Colonic mucosa (tissue), 4 donors: ENCODE measurements at regions not wholly inside any gene's neighbourhood (a gene's known extent, or its start where the extent isn't known, plus 50 kb on each side); places are given as distances from the start of the nearest gene placed in this dataset.

ENCODE experiments used
- DNase-seq: peaks from one replicate; pipeline ENCODE4 v3.0.0-alpha.2; 2020
- H3K27ac ChIP-seq: fragments of 200-600 bp; one replicate; pipeline ENCODE4 v1.8.0; 2021
- H3K27me3 ChIP-seq: fragments of 200-600 bp; one replicate; pipeline ENCODE4 v1.8.0; 2021
- H3K36me3 ChIP-seq: fragments of 200-600 bp; one replicate; pipeline ENCODE4 v1.8.0; 2021
- H3K4me1 ChIP-seq: fragments of 200-600 bp; one replicate; pipeline ENCODE4 v1.8.0; 2021; ENCODE audit warnings: mild to moderate bottlenecking
- H3K4me3 ChIP-seq: fragments of 200-600 bp; one replicate; pipeline ENCODE4 v1.8.0; 2021
- H3K9ac ChIP-seq, 2 donors: one replicate each; pipeline ENCODE4 v1.7.0; 2013; ENCODE audit warnings: control low read depth in 2 of 2, low read depth in 2 of 2, low read length in 2 of 2
- H3K9me3 ChIP-seq: fragments of 200-600 bp; one replicate; pipeline ENCODE4 v1.8.0; 2021
- intact Hi-C: fragments of 100-400 bp; cut with DNase I; formaldehyde crosslinking; loops from one replicate; pipeline ENCODE4 v1.14.1; 2022
- TF ChIP-seq, protein P1 (sequence below): fragments of 200-600 bp; IDR thresholded peaks from one replicate; pipeline ENCODE4 v1.8.0; 2022; ENCODE audit warnings: antibody characterized with exemption, mild to moderate bottlenecking
- donor health status: healthy.
- donor health status: DM: no; HTN: no; CAD: no.
- donor health status: DM: no; HTN: no; CAD: no.

DNA sequence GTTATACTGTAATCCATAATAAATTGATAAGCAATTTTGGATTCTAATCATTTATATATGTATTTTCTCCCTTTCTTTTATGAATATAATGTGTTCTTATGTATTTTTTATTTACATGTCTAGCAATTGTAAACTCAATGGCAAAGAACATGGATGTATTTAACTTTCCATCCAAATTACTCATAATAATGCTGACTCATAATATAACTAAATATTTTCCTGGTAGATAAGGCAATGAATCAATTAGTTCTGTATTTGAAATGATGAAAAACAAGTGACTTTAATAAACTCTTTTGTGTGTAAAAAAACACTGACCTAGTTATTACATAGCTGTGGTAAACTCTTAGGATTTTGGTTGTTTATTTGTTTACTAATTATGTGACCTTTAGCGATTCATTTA lies 211.2 kb downstream of the DTHD1 start:
- intact Hi-C loops, result no loop called here
- H3K9ac ChIP-seq, result no peak overlapping the region
- no peak overlapping the region for H3K27ac ChIP-seq
- no peaks in the 10 kb centered on the region for H3K4me1 ChIP-seq
- TF ChIP-seq, protein P1, sequence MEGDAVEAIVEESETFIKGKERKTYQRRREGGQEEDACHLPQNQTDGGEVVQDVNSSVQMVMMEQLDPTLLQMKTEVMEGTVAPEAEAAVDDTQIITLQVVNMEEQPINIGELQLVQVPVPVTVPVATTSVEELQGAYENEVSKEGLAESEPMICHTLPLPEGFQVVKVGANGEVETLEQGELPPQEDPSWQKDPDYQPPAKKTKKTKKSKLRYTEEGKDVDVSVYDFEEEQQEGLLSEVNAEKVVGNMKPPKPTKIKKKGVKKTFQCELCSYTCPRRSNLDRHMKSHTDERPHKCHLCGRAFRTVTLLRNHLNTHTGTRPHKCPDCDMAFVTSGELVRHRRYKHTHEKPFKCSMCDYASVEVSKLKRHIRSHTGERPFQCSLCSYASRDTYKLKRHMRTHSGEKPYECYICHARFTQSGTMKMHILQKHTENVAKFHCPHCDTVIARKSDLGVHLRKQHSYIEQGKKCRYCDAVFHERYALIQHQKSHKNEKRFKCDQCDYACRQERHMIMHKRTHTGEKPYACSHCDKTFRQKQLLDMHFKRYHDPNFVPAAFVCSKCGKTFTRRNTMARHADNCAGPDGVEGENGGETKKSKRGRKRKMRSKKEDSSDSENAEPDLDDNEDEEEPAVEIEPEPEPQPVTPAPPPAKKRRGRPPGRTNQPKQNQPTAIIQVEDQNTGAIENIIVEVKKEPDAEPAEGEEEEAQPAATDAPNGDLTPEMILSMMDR, result no peak
- no peaks in the 10 kb centered on the region for H3K36me3 ChIP-seq
- no peak for DNase-seq
- H3K27me3 ChIP-seq, result no peaks in the 10 kb centered on the region
- H3K4me3 ChIP-seq, result no peak overlapping the region
- no peaks in the 10 kb centered on the region for H3K9me3 ChIP-seq

DNA sequence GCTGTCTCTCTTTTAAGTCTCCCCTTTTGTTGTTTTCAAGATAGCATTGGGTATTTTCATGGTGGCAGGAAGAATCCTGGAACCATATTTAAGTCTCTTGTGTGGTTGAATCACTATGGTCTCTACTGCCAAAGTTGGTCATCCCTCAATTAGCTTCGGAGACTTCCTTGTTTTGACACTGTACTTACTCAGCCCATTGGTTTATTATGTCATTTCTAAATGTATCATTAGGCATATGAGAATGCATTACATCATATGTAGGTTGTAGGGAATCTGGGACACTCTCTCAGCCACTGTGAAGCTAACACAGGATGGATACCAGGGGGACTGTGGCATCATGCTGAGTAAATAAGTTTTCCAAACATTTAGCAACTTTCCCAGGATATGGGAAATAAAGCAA lies 211.8 kb downstream of the DTHD1 start:
- no peak overlapping the region for H3K27ac ChIP-seq

DNA sequence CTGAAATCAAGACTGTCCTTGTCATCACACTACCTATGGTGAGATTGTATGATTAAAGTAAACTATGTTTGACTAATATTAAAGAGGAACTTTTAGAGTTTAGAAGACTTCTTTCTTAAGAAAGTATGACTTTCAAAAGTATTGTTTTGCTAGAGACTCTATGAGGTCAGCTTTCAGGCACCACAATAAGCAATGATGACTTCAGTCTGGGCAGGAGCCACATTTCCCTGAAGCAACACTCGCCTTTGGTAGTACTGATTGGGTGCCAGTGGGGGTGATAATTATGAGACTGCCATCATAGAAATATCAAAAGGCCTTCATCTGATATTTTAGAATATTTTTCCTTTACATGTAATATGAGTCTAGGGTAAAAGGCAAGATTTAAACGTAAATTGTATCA lies 212.6 kb downstream of the DTHD1 start:
- H3K36me3 ChIP-seq, result no peaks in the 10 kb centered on the region
- TF ChIP-seq, protein P1, result no peak
- H3K4me3 ChIP-seq, result no peak overlapping the region
- H3K9ac ChIP-seq, result no peak overlapping the region
- no peaks in the 10 kb centered on the region for H3K27me3 ChIP-seq
- no peak overlapping the region for H3K27ac ChIP-seq
- no peak for DNase-seq
- intact Hi-C loops, result no loop called here
- no peaks in the 10 kb centered on the region for H3K9me3 ChIP-seq
- H3K4me1 ChIP-seq, result no peaks in the 10 kb centered on the region

More for the DNA sequence above, 211.8 kb downstream of the DTHD1 start:
- no peaks in the 10 kb centered on the region for H3K27me3 ChIP-seq
- H3K9ac ChIP-seq, result no peak overlapping the region
- no peak for DNase-seq
- intact Hi-C loops, result no loop called here
- no peak overlapping the region for H3K4me3 ChIP-seq
- no peaks in the 10 kb centered on the region for H3K36me3 ChIP-seq
- TF ChIP-seq, protein P1, result no peak
- H3K9me3 ChIP-seq, result no peaks in the 10 kb centered on the region
- no peaks in the 10 kb centered on the region for H3K4me1 ChIP-seq

GRCh38 chr4:36494747-36495146 lies 213.3 kb downstream of the DTHD1 start:
- H3K27me3 ChIP-seq, result no peaks in the 10 kb centered on the region
- no peaks in the 10 kb centered on the region for H3K9me3 ChIP-seq
- H3K9ac ChIP-seq, result no peak overlapping the region
- no peaks in the 10 kb centered on the region for H3K36me3 ChIP-seq
- intact Hi-C loops, result no loop called here
- TF ChIP-seq, protein P1, result no peak
- no peak overlapping the region for H3K27ac ChIP-seq
- H3K4me1 ChIP-seq, result no peaks in the 10 kb centered on the region
- H3K4me3 ChIP-seq, result no peak overlapping the region
- DNase-seq, result no peak

DNA sequence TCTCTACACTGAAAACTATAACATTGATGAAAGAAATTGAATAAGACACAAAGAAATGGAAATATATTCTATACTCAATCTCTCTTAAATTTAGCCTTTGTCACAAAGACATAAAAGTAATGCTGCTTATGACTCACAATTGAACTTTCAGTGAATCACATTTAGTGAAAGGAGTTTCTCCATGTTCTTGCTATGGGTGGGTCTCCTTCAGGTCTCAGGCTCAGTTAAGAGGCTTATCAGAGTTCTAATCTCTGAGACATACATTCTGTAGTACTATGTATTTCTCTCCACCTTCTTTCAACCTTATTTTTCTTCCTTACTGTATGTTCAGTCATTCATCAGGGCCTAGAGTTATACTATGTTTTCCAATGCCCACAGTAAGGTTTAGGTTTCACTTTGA lies 220.9 kb downstream of the DTHD1 start:
- no peak overlapping the region for H3K27ac ChIP-seq
- no peak overlapping the region for H3K4me3 ChIP-seq
- no peaks in the 10 kb centered on the region for H3K9me3 ChIP-seq
- no peak for DNase-seq
- no peaks in the 10 kb centered on the region for H3K4me1 ChIP-seq
- no peaks in the 10 kb centered on the region for H3K36me3 ChIP-seq
- no peaks in the 10 kb centered on the region for H3K27me3 ChIP-seq
- H3K9ac ChIP-seq, result no peak overlapping the region
- TF ChIP-seq, protein P1, result no peak
- intact Hi-C loops, result no loop called here

DNA sequence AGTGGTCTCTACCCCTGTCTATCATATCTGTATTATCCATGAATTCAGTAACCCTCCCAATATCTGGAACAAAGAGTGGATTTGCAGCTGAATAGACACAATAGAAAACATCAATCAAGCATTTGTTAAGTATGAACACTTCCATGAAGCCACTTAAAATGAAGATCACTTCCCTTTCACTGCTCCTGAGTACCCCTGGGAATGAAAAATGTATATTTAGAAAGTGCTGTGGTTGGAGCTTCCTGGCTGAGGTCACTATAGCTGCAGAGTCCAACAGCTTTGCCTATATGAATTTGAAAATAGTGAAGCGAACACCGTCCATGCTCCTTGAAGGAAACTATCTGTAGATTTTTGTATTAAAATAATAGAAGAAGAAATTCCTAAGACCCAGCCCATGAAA lies 227.0 kb downstream of the DTHD1 start:
- Histone ChIP-seq H3K9ac (no peak overlapping the region), H3K9me3 (no peaks in the 10 kb centered on the region), H3K36me3 (no peaks in the 10 kb centered on the region), H3K27ac (no peak overlapping the region), H3K4me1 (no peaks in the 10 kb centered on the region), H3K27me3 (no peaks in the 10 kb centered on the region), H3K4me3 (no peak overlapping the region)
- DNase-seq, result no peak
- TF ChIP-seq, protein P1, result no peak
- intact Hi-C loops, result no loop called here
